GM23248 (cell line): ENCODE measurements at regions not wholly inside any gene's neighbourhood (a gene's known extent, or its start where the extent isn't known, plus 50 kb on each side); places are given as distances from the start of the nearest gene placed in this dataset.

Source experiments
- DNase-seq: peaks from one replicate; pipeline ENCODE4 v3.0.0-alpha.2; 2015
- H2AFZ ChIP-seq: fragments of 200-600 bp; sonication (generic); 2 replicates; pipeline ENCODE4 v1.6.1; 2016; ENCODE audit warnings: antibody characterized with exemption
- H3F3A ChIP-seq: fragments of 200-600 bp; sonication (generic); 2 replicates; pipeline ENCODE4 v1.6.1; 2016; ENCODE audit warnings: mild to moderate bottlenecking, antibody characterized with exemption, mixed run types; ENCODE audit not compliant: insufficient read depth
- H3K27ac ChIP-seq: fragments of 200-600 bp; sonication (generic); 2 replicates; pipeline ENCODE4 v1.5.1; 2016; ENCODE audit warnings: mild to moderate bottlenecking
- H3K27me3 ChIP-seq: fragments of 200-600 bp; sonication (generic); replicated peaks from 2 replicates; pipeline ENCODE4 v1.6.1; 2016; ENCODE audit warnings: mild to moderate bottlenecking; ENCODE audit not compliant: insufficient read depth
- H3K36me3 ChIP-seq: fragments of 200-600 bp; sonication (generic); 2 replicates; pipeline ENCODE4 v1.6.1; 2016; ENCODE audit warnings: low read depth, mild to moderate bottlenecking
- H3K4me1 ChIP-seq: fragments of 200-600 bp; sonication (generic); 2 replicates; pipeline ENCODE4 v1.6.1; 2016; ENCODE audit warnings: mild to moderate bottlenecking; ENCODE audit not compliant: insufficient read depth
- H3K4me2 ChIP-seq: fragments of 200-600 bp; sonication (generic); one replicate; pipeline ENCODE4 v1.6.1; 2016; ENCODE audit warnings: mild to moderate bottlenecking; ENCODE audit not compliant: unreplicated experiment
- H3K4me3 ChIP-seq: fragments of 200-600 bp; sonication (generic); 2 replicates; pipeline ENCODE4 v1.5.1; 2016; ENCODE audit warnings: mild to moderate bottlenecking
- H3K79me2 ChIP-seq: fragments of 200-600 bp; sonication (generic); 2 replicates; pipeline ENCODE4 v1.6.1; 2016; ENCODE audit warnings: mild to moderate bottlenecking; ENCODE audit not compliant: insufficient read depth
- H3K9ac ChIP-seq: fragments of 200-600 bp; sonication (generic); 2 replicates; pipeline ENCODE4 v1.6.1; 2016; ENCODE audit warnings: mild to moderate bottlenecking
- H3K9me2 ChIP-seq: fragments of 200-600 bp; sonication (generic); 2 replicates; pipeline ENCODE4 v1.6.1; 2016; ENCODE audit warnings: mixed run types, mild to moderate bottlenecking, moderate library complexity; ENCODE audit not compliant: insufficient read depth
- H3K9me3 ChIP-seq: fragments of 200-600 bp; sonication (generic); one replicate; pipeline ENCODE4 v1.6.1; 2017; ENCODE audit warnings: low read depth
- H4K20me1 ChIP-seq: fragments of 200-600 bp; sonication (generic); 2 replicates; pipeline ENCODE4 v1.6.0; 2016; ENCODE audit not compliant: insufficient read depth
- EZH2 ChIP-seq: fragments of 200-600 bp; sonication (generic); IDR thresholded peaks from 2 replicates; pipeline ENCODE4 v1.6.1; 2018; ENCODE audit warnings: antibody characterized with exemption, mild to moderate bottlenecking; ENCODE audit not compliant: insufficient read depth, poor library complexity, severe bottlenecking
- EZH2phosphoT487 ChIP-seq: fragments of 200-600 bp; sonication (generic); IDR thresholded peaks from 2 replicates; pipeline ENCODE4 v1.6.1; 2018; ENCODE audit warnings: antibody characterized with exemption, moderate library complexity, mild to moderate bottlenecking, low read depth; ENCODE audit not compliant: insufficient read depth
- WGBS, 2 experiments: methylation state at CpG; one replicate each; pipeline ENCODE4 v1.1.6; 2015 to 2017; ENCODE audit warnings: low lambda C conversion rate in 2 of 2, low coverage in 1 of 2; ENCODE audit errors: missing lambda C conversion rate in 2 of 2; 5-methylcytosine and 5-hydroxymethylcytosine counted together
- in situ Hi-C: fragments of 300-500 bp; cut with MboI; formaldehyde crosslinking; loops from 2 replicates; pipeline ENCODE4 v1.15.0; 2020

DNA sequence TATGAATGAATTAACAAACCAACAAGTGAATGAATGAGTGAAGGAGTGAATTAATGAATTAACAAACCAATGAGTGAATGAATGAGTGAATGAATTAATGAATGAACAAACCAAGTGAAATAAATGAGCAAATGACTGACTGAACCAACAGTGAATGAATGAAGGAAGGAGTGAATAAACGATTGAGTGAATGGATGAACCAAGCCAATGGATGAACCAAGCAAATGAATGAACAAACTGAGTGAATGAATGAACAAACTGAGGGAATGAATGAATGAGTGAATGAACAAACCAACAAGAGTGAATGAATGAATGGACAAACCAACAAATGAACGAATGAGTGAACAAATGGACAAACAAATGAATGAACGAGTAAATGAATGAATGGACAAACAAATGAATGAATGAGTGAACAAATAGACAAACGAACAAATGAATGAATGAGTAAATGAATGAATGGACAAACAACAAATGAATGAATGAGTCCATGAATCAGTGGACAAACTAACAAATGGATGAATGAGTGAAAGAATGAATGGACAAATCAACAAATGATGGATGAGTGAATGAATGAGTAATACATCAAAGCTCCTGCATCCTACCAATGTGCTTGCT, 69.5 kb downstream of the NPTX2 start:
- in situ Hi-C loops, result no loop called here

DNA sequence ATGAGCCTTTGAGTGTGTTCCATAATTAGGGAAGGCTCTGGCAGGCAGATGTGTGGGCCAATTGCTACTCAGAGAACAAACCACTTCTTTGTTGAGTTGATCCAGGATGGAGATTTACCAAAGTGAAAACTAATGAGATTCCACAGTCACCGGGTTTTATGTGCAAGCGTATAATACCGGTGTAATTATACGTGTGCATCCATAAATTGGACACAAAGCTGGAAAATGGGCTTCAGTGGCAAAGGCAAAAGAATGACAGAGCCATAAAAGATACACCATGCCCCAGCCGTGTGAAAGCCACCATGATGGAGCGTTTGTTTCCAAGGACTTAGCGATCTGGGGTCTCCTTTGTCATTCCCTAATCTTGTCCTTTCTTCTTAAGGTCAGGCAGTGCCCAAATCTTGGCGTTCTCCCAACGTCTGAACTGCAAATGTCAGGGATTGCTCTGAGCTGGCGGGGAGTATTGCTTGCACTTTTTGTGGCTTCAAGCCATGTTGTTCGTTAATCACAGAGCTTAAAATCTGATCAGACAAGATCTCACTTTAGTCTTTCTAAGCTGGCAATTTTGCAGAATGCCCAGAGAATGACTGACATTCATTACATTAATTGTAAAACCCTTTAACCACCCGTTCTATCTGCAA, 70.1 kb downstream of the NPTX2 start:
- no peaks in the 10 kb centered on the region for H3K9me3 ChIP-seq
- 38 to 41% methylated on average over 12 of the region's 12 CpGs for WGBS, 2 experiments
- TF ChIP-seq EZH2phosphoT487 (no peak), EZH2 (no peak)
- H3K9me2 ChIP-seq, result no peaks in the 10 kb centered on the region
- no peaks in the 10 kb centered on the region for H3F3A ChIP-seq
- no peak for DNase-seq
- H4K20me1 ChIP-seq, result no peaks in the 10 kb centered on the region
- H3K4me3 ChIP-seq, result no peak overlapping the region
- no peak overlapping the region for H3K9ac ChIP-seq
- no peak overlapping the region for H3K4me2 ChIP-seq
- H3K27me3 ChIP-seq, result no peaks in the 10 kb centered on the region
- no peak overlapping the region for H2AFZ ChIP-seq
- H3K36me3 ChIP-seq, result no peaks in the 10 kb centered on the region
- in situ Hi-C loops, result no loop called here
- H3K27ac ChIP-seq, result no peak overlapping the region
- no peaks in the 10 kb centered on the region for H3K4me1 ChIP-seq
- H3K79me2 ChIP-seq, result no peaks in the 10 kb centered on the region

More for the DNA sequence above, 69.5 kb downstream of the NPTX2 start:
- H4K20me1 ChIP-seq, result no peaks in the 10 kb centered on the region
- 19 to 30% methylated on average over 4 of the region's 4 CpGs for WGBS, 2 experiments
- no peak overlapping the region for H3K4me2 ChIP-seq
- no peak overlapping the region for H3K9ac ChIP-seq
- no peak for DNase-seq
- TF ChIP-seq EZH2phosphoT487 (no peak), EZH2 (no peak)
- no peaks in the 10 kb centered on the region for H3K79me2 ChIP-seq
- H3K27ac ChIP-seq, result no peak overlapping the region
- H3K9me2 ChIP-seq, result no peaks in the 10 kb centered on the region
- H3F3A ChIP-seq, result no peaks in the 10 kb centered on the region
- H3K4me1 ChIP-seq, result no peaks in the 10 kb centered on the region
- H3K36me3 ChIP-seq, result no peaks in the 10 kb centered on the region
- no peak overlapping the region for H2AFZ ChIP-seq
- no peaks in the 10 kb centered on the region for H3K9me3 ChIP-seq
- no peaks in the 10 kb centered on the region for H3K27me3 ChIP-seq
- no peak overlapping the region for H3K4me3 ChIP-seq

- Histone ChIP-seq H3K4me2 (no peak overlapping the region), H4K20me1 (no peaks in the 10 kb centered on the region), H3K27me3 (no peaks in the 10 kb centered on the region), H3K9me3 (no peaks in the 10 kb centered on the region), H3K4me3 (no peak overlapping the region), H3K9ac (no peak overlapping the region), H3K9me2 (no peaks in the 10 kb centered on the region), H3K36me3 (no peaks in the 10 kb centered on the region), H3K27ac (no peak overlapping the region), H3K4me1 (no peaks in the 10 kb centered on the region), H2AFZ (no peak overlapping the region), H3K79me2 (no peaks in the 10 kb centered on the region), H3F3A (no peaks in the 10 kb centered on the region)
- in situ Hi-C loops, result no loop called here
- TF ChIP-seq EZH2, result no peak
- TF ChIP-seq EZH2phosphoT487, result no peak
- DNase-seq, result no peak
- WGBS, 2 experiments, result 41 to 45% methylated on average over 4 of the region's 4 CpGs
Observed at GRCh38 chr7:98691619-98692018, 74.5 kb downstream of the NPTX2 start.

- Histone ChIP-seq H3K4me1 (no peaks in the 10 kb centered on the region), H3K79me2 (no peaks in the 10 kb centered on the region), H2AFZ (no peak overlapping the region), H3K27me3 (no peaks in the 10 kb centered on the region), H4K20me1 (no peaks in the 10 kb centered on the region), H3K9ac (no peak overlapping the region), H3K4me2 (no peak overlapping the region), H3K27ac (no peak overlapping the region), H3F3A (no peaks in the 10 kb centered on the region), H3K4me3 (no peak overlapping the region), H3K36me3 (no peaks in the 10 kb centered on the region), H3K9me3 (no peaks in the 10 kb centered on the region), H3K9me2 (no peaks in the 10 kb centered on the region)
- no peak for TF ChIP-seq EZH2phosphoT487
- DNase-seq, result no peak
- in situ Hi-C loops, result no loop called here
- 33 to 37% methylated on average over 3 of the region's 3 CpGs for WGBS, 2 experiments
Observed at GRCh38 chr7:98697083-98697482, 80.0 kb downstream of the NPTX2 start.
